DND-41 (cell line): ENCODE measurements at regions not wholly inside any gene's neighbourhood (a gene's known extent, or its start where the extent isn't known, plus 50 kb on each side); places are given as distances from the start of the nearest gene placed in this dataset.

ENCODE experiments used
- ATAC-seq: fragments of 200-7000 bp; cut with Tn5 transposase; 3 replicates; pipeline ENCODE4 v1.9.1; 2021; ENCODE audit warnings: low read depth; ENCODE audit not compliant: insufficient read depth
- DNase-seq: peaks from one replicate; pipeline ENCODE4 v3.0.0-alpha.2; 2020
- H2AFZ ChIP-seq: 2 replicates; pipeline ENCODE4 v1.6.0; 2012; ENCODE audit warnings: low read depth, low read length
- H3K27ac ChIP-seq: 2 replicates; pipeline ENCODE4 v1.5.1; 2012; ENCODE audit warnings: low read length, inconsistent platforms
- H3K27me3 ChIP-seq: fragments of 200-600 bp; sonication (generic); 2 replicates; pipeline ENCODE4 v1.6.0; 2012; ENCODE audit warnings: low read length, mild to moderate bottlenecking, inconsistent platforms; ENCODE audit not compliant: insufficient read depth, poor library complexity
- H3K36me3 ChIP-seq: 2 replicates; pipeline ENCODE4 v1.5.1; 2012; ENCODE audit warnings: low read length, inconsistent platforms; ENCODE audit not compliant: insufficient read depth
- H3K4me1 ChIP-seq: 2 replicates; pipeline ENCODE4 v1.5.1; 2012; ENCODE audit warnings: mild to moderate bottlenecking, low read length; ENCODE audit not compliant: insufficient read depth
- H3K4me2 ChIP-seq: 2 replicates; pipeline ENCODE4 v1.6.0; 2012; ENCODE audit warnings: mild to moderate bottlenecking, moderate library complexity, low read length, inconsistent platforms; ENCODE audit not compliant: insufficient read depth
- H3K4me3 ChIP-seq, 2 experiments: fragments of 200-600 bp in 1 of 2; shearing (Covaris generic) in 1 of 2; 2 replicates each; pipeline ENCODE4 v1.5.1; 2012 to 2016; ENCODE audit warnings: inconsistent platforms in 2 of 2, low read length in 2 of 2, mild to moderate bottlenecking in 2 of 2, low read depth in 1 of 2, moderate library complexity in 1 of 2
- H3K79me2 ChIP-seq: 2 replicates; pipeline ENCODE4 v1.6.0; 2012; ENCODE audit warnings: low read length, inconsistent platforms; ENCODE audit not compliant: insufficient read depth
- H3K9ac ChIP-seq: 2 replicates; pipeline ENCODE4 v1.6.0; 2012; ENCODE audit warnings: low read depth, mild to moderate bottlenecking, inconsistent platforms, low read length, moderate library complexity
- H3K9me3 ChIP-seq: 2 replicates; pipeline ENCODE4 v1.5.1; 2012; ENCODE audit warnings: low read length, moderate library complexity, mild to moderate bottlenecking, inconsistent platforms; ENCODE audit not compliant: insufficient read depth, severe bottlenecking
- H4K20me1 ChIP-seq: 2 replicates; pipeline ENCODE4 v1.6.0; 2012; ENCODE audit warnings: low read length; ENCODE audit not compliant: insufficient read depth
- EZH2 ChIP-seq: IDR thresholded peaks from 3 replicates; pipeline ENCODE4 v1.6.1; 2012; ENCODE audit warnings: borderline replicate concordance, low read depth, mild to moderate bottlenecking, moderate library complexity, low read length, inconsistent platforms; ENCODE audit not compliant: severe bottlenecking
- TF ChIP-seq, protein P1 (sequence below): IDR thresholded peaks from 2 replicates; pipeline ENCODE4 v1.5.1; 2012; ENCODE audit warnings: borderline replicate concordance, low read length, moderate library complexity, mild to moderate bottlenecking; ENCODE audit not compliant: poor library complexity, severe bottlenecking; ENCODE audit errors: extremely low read depth

- H3K4me3 ChIP-seq: no peak overlapping the region
- no peak overlapping the region for H2AFZ ChIP-seq
- H3K4me1 ChIP-seq: no peaks in the 10 kb centered on the region
These were observed 817.6 kb downstream of the TNS3 start for GRCh38 chr7:46764100-46764936.

GRCh38 chr7:46763344-46763743 lies 818.6 kb downstream of the TNS3 start:
- H3K9ac ChIP-seq: no peak overlapping the region
- H3K36me3 ChIP-seq: no peaks in the 10 kb centered on the region
- TF ChIP-seq, protein P1, sequence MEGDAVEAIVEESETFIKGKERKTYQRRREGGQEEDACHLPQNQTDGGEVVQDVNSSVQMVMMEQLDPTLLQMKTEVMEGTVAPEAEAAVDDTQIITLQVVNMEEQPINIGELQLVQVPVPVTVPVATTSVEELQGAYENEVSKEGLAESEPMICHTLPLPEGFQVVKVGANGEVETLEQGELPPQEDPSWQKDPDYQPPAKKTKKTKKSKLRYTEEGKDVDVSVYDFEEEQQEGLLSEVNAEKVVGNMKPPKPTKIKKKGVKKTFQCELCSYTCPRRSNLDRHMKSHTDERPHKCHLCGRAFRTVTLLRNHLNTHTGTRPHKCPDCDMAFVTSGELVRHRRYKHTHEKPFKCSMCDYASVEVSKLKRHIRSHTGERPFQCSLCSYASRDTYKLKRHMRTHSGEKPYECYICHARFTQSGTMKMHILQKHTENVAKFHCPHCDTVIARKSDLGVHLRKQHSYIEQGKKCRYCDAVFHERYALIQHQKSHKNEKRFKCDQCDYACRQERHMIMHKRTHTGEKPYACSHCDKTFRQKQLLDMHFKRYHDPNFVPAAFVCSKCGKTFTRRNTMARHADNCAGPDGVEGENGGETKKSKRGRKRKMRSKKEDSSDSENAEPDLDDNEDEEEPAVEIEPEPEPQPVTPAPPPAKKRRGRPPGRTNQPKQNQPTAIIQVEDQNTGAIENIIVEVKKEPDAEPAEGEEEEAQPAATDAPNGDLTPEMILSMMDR: no peak
- no peak for TF ChIP-seq EZH2
- H3K9me3 ChIP-seq: no peaks in the 10 kb centered on the region
- no peak overlapping the region for H3K27ac ChIP-seq
- ATAC-seq (no peak), DNase-seq (no peak)
- H3K4me1 ChIP-seq: no peaks in the 10 kb centered on the region
- H2AFZ ChIP-seq: no peak overlapping the region
- H3K4me2 ChIP-seq: no peak overlapping the region
- H3K4me3 ChIP-seq: no peak overlapping the region
- no peaks in the 10 kb centered on the region for H3K27me3 ChIP-seq
- no peaks in the 10 kb centered on the region for H3K79me2 ChIP-seq
- H4K20me1 ChIP-seq: no peaks in the 10 kb centered on the region

More at GRCh38 chr7:46764100-46764936, 817.6 kb downstream of the TNS3 start:
- Histone ChIP-seq H3K27me3 (no peaks in the 10 kb centered on the region), H3K27ac (no peak overlapping the region), H4K20me1 (no peaks in the 10 kb centered on the region), H3K4me2 (no peak overlapping the region), H3K36me3 (no peaks in the 10 kb centered on the region), H3K9me3 (no peaks in the 10 kb centered on the region), H3K79me2 (no peaks in the 10 kb centered on the region), H3K9ac (no peak overlapping the region)
- DNase-seq: no peak
- no peak for ATAC-seq
- TF ChIP-seq, protein P1: no peak
- TF ChIP-seq EZH2: no peak

DNA sequence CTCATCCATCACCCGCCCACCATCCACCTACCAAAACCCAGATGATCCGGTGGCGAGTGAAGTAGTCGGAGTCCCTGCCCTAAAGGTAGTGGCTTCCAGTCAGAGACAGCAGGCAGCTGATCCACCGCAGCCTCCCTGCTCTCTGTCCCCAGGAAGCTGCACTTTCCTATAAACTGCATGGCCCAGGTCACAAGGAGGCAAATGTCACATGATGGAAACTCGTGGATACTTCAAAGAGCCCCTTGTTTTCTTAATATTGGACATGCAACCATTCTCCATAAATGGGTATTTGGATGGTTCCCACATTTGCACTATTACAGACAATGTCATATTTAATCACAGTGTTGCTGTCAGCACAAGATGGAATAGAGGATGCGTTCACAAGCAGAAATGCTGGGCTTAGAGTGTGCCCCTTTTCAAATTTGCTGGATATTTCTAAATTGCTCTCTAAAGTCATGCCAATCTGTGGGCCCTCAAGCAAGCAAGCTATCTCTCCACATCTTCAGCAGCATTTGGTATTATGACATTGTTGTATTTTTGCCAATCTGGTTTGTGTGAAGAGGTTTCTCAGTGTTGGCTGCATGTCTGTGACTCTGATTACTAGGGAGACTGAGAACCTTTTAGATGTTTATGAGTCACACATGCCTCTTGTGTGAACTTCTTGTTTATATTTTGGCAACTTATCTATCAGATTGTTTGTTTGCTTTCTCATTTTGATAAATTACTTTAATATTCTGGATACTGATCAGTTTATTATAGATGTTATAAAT lies 822.0 kb downstream of the TNS3 start:
- ATAC-seq: no peak
- Histone ChIP-seq H3K27me3 (no peaks in the 10 kb centered on the region), H3K9me3 (no peaks in the 10 kb centered on the region), H3K4me3 (no peak overlapping the region), H3K27ac (no peak overlapping the region), H2AFZ (no peak overlapping the region), H3K4me2 (no peak overlapping the region), H3K9ac (no peak overlapping the region), H3K4me1 (no peaks in the 10 kb centered on the region), H3K79me2 (no peaks in the 10 kb centered on the region), H3K36me3 (no peaks in the 10 kb centered on the region), H4K20me1 (no peaks in the 10 kb centered on the region)
- no peak for DNase-seq
- TF ChIP-seq EZH2: no peak
- TF ChIP-seq, protein P1: no peak
